PC-9 (cell line): ENCODE measurements at regions not wholly inside any gene's neighbourhood (a gene's known extent, or its start where the extent isn't known, plus 50 kb on each side); places are given as distances from the start of the nearest gene placed in this dataset.

Experiments
- BruUV-seq: library from RNA; stranded (reverse); fragments of 400-500 nt; replicated peaks from 2 replicates; lab custom pipeline; 2021; lab: Mats Ljungman, UMichigan
- CTCF ChIA-PET: fragments of 300-600 bp; sonication (Branson Sonifier 250); formaldehyde crosslinking; loops from one replicate; lab custom pipeline; 2022; ENCODE audit warnings: antibody characterized with exemption; lab: Charles Lee
- POLR2A ChIA-PET: fragments of 300-600 bp; sonication (Branson Sonifier 250); formaldehyde crosslinking; loops from one replicate; lab custom pipeline; 2022; ENCODE audit warnings: antibody characterized with exemption; ENCODE audit not compliant: unreplicated experiment; lab: Charles Lee
- DNase-seq, 2 experiments: peaks; one replicate each; pipeline versions ENCODE4 v3.0.0 to v3.0.0-alpha.2; 2015 to 2022; ENCODE audit warnings: mixed read lengths in 1 of 2
- H2AFZ ChIP-seq: fragments of 200-600 bp; sonication (generic); 2 replicates; pipeline ENCODE4 v1.8.1; 2017; ENCODE audit warnings: antibody characterized with exemption
- H3F3A ChIP-seq: fragments of 200-600 bp; sonication (generic); 2 replicates; pipeline ENCODE4 v1.8.1; 2017; ENCODE audit warnings: antibody characterized with exemption, mild to moderate bottlenecking, low read depth; ENCODE audit not compliant: insufficient read depth
- H3K27ac ChIP-seq: fragments of 200-600 bp; sonication (generic); 2 replicates; pipeline ENCODE4 v1.6.1; 2016; ENCODE audit warnings: mixed run types
- H3K27me3 ChIP-seq: fragments of 200-600 bp; sonication (generic); 2 replicates; pipeline ENCODE4 v1.6.1; 2016; ENCODE audit warnings: low read depth, mixed run types; ENCODE audit not compliant: insufficient read depth
- H3K36me3 ChIP-seq: fragments of 200-600 bp; sonication (generic); 2 replicates; pipeline ENCODE4 v1.6.1; 2016; ENCODE audit warnings: low read depth, mixed run types
- H3K4me1 ChIP-seq: fragments of 200-600 bp; sonication (generic); replicated peaks from 2 replicates; pipeline ENCODE4 v1.6.1; 2016; ENCODE audit warnings: mixed run types; ENCODE audit not compliant: insufficient read depth
- H3K4me2 ChIP-seq: fragments of 200-600 bp; sonication (generic); 2 replicates; pipeline ENCODE4 v1.6.1; 2017; ENCODE audit warnings: mixed run types
- H3K4me3 ChIP-seq: fragments of 200-600 bp; sonication (generic); 2 replicates; pipeline ENCODE4 v1.6.1; 2016; ENCODE audit warnings: mixed run types
- H3K79me2 ChIP-seq: fragments of 200-600 bp; sonication (generic); 2 replicates; pipeline ENCODE4 v1.6.1; 2017; ENCODE audit warnings: low read depth, mixed run types
- H3K9me2 ChIP-seq: fragments of 200-600 bp; sonication (generic); 2 replicates; pipeline ENCODE4 v1.8.1; 2017; ENCODE audit warnings: mild to moderate bottlenecking; ENCODE audit not compliant: insufficient read depth
- H3K9me3 ChIP-seq: fragments of 200-600 bp; sonication (generic); 2 replicates; pipeline ENCODE4 v1.8.1; 2016; ENCODE audit warnings: low read depth; ENCODE audit not compliant: insufficient read depth
- H4K20me1 ChIP-seq: fragments of 200-600 bp; sonication (generic); 2 replicates; pipeline ENCODE4 v1.8.1; 2017; ENCODE audit not compliant: insufficient read depth
- EZH2 ChIP-seq: fragments of 200-600 bp; sonication (generic); IDR thresholded peaks from 2 replicates; pipeline ENCODE4 v1.8.0; 2017; ENCODE audit warnings: antibody characterized with exemption, low read depth
- intact Hi-C: fragments of 100-400 bp; cut with micrococcal nuclease; formaldehyde crosslinking; loops from one replicate; pipeline ENCODE4 v1.10.0; 2022; ENCODE audit not compliant: unreplicated experiment
- TF ChIP-seq, protein P1 (sequence below): fragments of 200-600 bp; sonication (generic); conservative IDR thresholded peaks from 2 replicates; pipeline ENCODE4 v1.6.1; 2017; ENCODE audit warnings: mixed run types, antibody characterized with exemption, mild to moderate bottlenecking, moderate library complexity

DNA sequence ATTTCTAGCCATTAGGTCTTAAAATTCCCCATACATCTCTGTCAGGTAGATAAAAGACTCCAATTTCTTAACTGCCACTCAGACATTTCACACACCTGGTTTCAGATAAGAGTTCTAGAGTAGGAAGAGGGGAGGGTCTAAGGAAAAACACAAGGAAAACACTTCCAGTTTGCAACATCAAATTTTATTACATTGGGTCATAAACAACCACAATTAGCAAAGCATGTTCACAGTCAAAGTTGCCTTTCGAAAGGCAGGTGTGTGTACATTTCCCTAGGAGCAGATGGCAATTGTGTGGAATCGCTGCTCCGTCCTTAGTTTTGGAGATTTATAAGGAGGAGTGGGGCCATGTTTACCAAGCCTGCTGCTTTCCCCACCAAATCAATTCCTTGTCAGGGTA, 120.8 kb downstream of the DMRT2 start:
- H3K4me3 ChIP-seq = no peak overlapping the region
- H3K9me3 ChIP-seq = no peaks in the 10 kb centered on the region
- H3K79me2 ChIP-seq = no peaks in the 10 kb centered on the region
- no peak overlapping the region for H2AFZ ChIP-seq
- DNase-seq = no peak
- no peaks in the 10 kb centered on the region for H3K27me3 ChIP-seq
- ChIA-PET POLR2A (no interaction called here), CTCF (no interaction called here)
- H3K4me2 ChIP-seq = no peak overlapping the region
- intact Hi-C loops = no loop called here
- BruUV-seq = no TSS peak
- H3K27ac ChIP-seq = no peak overlapping the region
- TF ChIP-seq, protein P1, sequence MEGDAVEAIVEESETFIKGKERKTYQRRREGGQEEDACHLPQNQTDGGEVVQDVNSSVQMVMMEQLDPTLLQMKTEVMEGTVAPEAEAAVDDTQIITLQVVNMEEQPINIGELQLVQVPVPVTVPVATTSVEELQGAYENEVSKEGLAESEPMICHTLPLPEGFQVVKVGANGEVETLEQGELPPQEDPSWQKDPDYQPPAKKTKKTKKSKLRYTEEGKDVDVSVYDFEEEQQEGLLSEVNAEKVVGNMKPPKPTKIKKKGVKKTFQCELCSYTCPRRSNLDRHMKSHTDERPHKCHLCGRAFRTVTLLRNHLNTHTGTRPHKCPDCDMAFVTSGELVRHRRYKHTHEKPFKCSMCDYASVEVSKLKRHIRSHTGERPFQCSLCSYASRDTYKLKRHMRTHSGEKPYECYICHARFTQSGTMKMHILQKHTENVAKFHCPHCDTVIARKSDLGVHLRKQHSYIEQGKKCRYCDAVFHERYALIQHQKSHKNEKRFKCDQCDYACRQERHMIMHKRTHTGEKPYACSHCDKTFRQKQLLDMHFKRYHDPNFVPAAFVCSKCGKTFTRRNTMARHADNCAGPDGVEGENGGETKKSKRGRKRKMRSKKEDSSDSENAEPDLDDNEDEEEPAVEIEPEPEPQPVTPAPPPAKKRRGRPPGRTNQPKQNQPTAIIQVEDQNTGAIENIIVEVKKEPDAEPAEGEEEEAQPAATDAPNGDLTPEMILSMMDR = no peak
- TF ChIP-seq EZH2 = no peak
- no peaks in the 10 kb centered on the region for H4K20me1 ChIP-seq
- no peaks in the 10 kb centered on the region for H3K9me2 ChIP-seq
- H3K36me3 ChIP-seq = no peaks in the 10 kb centered on the region
- no peaks in the 10 kb centered on the region for H3K4me1 ChIP-seq
- no peaks in the 10 kb centered on the region for H3F3A ChIP-seq

DNA sequence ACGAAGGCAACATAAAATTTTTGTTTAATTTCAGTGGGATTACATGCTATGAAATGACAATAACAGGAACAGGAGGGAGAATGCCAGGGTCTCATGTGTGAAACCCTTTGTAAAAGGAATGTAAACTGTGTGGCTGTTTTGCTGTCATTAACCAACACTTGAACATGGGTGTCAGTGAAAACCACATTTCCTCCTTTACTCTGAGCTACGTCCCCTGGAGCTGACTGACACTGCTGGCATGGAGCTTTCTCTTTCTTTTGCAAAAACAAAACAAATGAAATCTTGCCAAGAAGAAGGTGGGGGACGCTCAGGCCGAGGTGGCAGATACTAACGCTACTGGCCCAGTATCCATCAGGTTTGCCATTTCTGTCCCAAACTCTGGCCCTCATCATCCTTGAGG, 121.4 kb downstream of the DMRT2 start:
- Histone ChIP-seq H3K9me3 (no peaks in the 10 kb centered on the region), H2AFZ (no peak overlapping the region), H3K27me3 (no peaks in the 10 kb centered on the region), H3K27ac (no peak overlapping the region), H3K9me2 (no peaks in the 10 kb centered on the region), H3K4me2 (no peak overlapping the region), H3F3A (no peaks in the 10 kb centered on the region), H3K4me3 (no peak overlapping the region), H3K4me1 (no peaks in the 10 kb centered on the region), H4K20me1 (no peaks in the 10 kb centered on the region), H3K36me3 (no peaks in the 10 kb centered on the region), H3K79me2 (no peaks in the 10 kb centered on the region)
- POLR2A ChIA-PET = no interaction called here
- no peak for DNase-seq
- BruUV-seq = no TSS peak
- CTCF ChIA-PET = no interaction called here
- intact Hi-C loops = no loop called here
- TF ChIP-seq, protein P1 = no peak
- TF ChIP-seq EZH2 = no peak

DNA sequence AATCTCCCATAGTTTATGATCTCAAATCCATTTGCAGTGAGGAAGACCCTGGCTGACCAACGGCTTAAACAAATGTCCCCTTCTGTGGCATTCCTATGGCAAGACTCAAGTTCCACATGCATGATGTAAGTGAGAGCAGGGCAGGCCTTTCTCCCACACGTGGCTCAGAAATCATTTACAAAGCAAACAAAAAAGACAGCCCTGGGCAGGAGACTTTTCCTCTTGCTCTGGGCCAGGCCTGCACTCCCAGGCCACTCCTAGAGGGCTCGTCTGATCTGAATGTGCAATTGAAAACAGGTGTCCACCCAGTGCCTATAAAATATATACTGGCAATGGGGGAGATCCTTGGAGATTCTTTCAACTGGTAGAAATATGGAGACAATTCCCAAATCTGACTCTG, 123.1 kb downstream of the DMRT2 start:
- no peak for TF ChIP-seq EZH2
- POLR2A ChIA-PET = no interaction called here
- BruUV-seq = no TSS peak
- no peak for DNase-seq
- Histone ChIP-seq H3K27me3 (no peaks in the 10 kb centered on the region), H2AFZ (no peak overlapping the region), H3K9me2 (no peaks in the 10 kb centered on the region), H3K36me3 (no peaks in the 10 kb centered on the region), H4K20me1 (no peaks in the 10 kb centered on the region), H3K79me2 (no peaks in the 10 kb centered on the region), H3K9me3 (no peaks in the 10 kb centered on the region), H3F3A (no peaks in the 10 kb centered on the region), H3K4me2 (no peak overlapping the region), H3K4me1 (no peaks in the 10 kb centered on the region), H3K27ac (no peak overlapping the region), H3K4me3 (no peak overlapping the region)
- CTCF ChIA-PET = no interaction called here
- intact Hi-C loops = no loop called here

DNA sequence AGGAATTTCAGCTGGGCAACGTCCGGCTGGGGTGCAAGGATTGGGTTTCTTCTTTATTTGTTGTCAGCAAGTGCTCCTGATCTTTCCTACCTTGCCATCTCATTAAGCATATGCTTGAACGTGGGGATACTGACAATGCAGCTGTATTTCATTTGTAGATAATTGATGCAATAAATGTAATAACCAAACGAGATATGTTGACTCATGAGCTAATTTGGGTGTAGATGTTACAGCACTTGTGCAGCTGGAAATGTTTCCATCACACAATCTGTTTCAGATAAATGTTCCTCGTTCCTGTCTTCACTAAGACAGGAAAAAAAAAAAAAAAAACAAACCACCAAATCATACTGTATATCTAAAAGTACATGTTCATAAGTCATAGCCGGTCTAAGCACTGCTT, 123.8 kb downstream of the DMRT2 start:
- H3K9me2 ChIP-seq = no peaks in the 10 kb centered on the region
- H3K4me3 ChIP-seq = no peak overlapping the region
- DNase-seq = no peak
- no peak overlapping the region for H2AFZ ChIP-seq
- no peak overlapping the region for H3K4me2 ChIP-seq
- TF ChIP-seq, protein P1 = no peak
- TF ChIP-seq EZH2 = no peak
- H4K20me1 ChIP-seq = no peaks in the 10 kb centered on the region
- CTCF ChIA-PET = no interaction called here
- no peaks in the 10 kb centered on the region for H3K4me1 ChIP-seq
- no peaks in the 10 kb centered on the region for H3K79me2 ChIP-seq
- no peaks in the 10 kb centered on the region for H3K27me3 ChIP-seq
- no peaks in the 10 kb centered on the region for H3K36me3 ChIP-seq
- POLR2A ChIA-PET = no interaction called here
- no peaks in the 10 kb centered on the region for H3K9me3 ChIP-seq
- intact Hi-C loops = no loop called here
- BruUV-seq = no TSS peak
- H3K27ac ChIP-seq = no peak overlapping the region
- no peaks in the 10 kb centered on the region for H3F3A ChIP-seq
